ENCODE measurements at regions not wholly inside any gene's neighbourhood (a gene's known extent, or its start where the extent isn't known, plus 50 kb on each side); places are given as distances from the start of the nearest gene placed in this dataset.

DNA sequence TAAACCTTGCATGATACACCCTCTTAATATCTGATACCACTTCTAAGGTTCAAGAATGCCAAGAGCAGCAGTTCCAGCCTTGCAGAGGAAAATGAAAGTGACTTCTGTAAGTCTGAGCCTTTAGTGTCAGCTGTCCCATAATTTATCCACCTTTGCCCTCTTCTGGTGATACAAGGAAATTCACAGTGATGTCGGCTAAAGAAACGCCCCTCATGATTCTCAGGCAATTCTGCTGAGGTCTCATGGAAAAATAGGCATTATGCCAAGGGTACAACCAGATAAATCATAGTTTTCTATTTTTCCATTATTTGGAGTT lies 172.2 kb upstream of the CXCL13 start:
- H3K9me2 ChIP-seq (ENCODE audit: insufficient read depth): no peaks in the 10 kb centered on the region
- ChIA-PET POLR2A (ENCODE audit: unreplicated experiment) (no interaction called here), CTCF (no interaction called here)
- BruUV-seq (replicated peaks): no TSS peak
- H3K27ac ChIP-seq: no peak overlapping the region
- no peak overlapping the region; the same call in 1 of the 2 replicates for H3K4me2 ChIP-seq
- H3F3A ChIP-seq (ENCODE audit: insufficient read depth, low read depth): no peaks in the 10 kb centered on the region
- H3K9me3 ChIP-seq (ENCODE audit: insufficient read depth, low read depth): no peaks in the 10 kb centered on the region
- DNase-seq: peak; percentile 2 to 41
- H4K20me1 ChIP-seq (ENCODE audit: insufficient read depth): no peaks in the 10 kb centered on the region
- no peak overlapping the region for H3K4me3 ChIP-seq
- intact Hi-C loops (cut with micrococcal nuclease; ENCODE audit: unreplicated experiment): loop anchor here (10.0 kb wide), 1 partner anchor 171 kb away; the partner anchor contains the start of gene CXCL13
- H2AFZ ChIP-seq: no peak overlapping the region
- H3K4me1 ChIP-seq (replicated peaks; ENCODE audit: insufficient read depth): no peaks in the 10 kb centered on the region
- H3K36me3 ChIP-seq (ENCODE audit: low read depth): no peaks in the 10 kb centered on the region
- no peaks in the 10 kb centered on the region for H3K27me3 ChIP-seq (ENCODE audit: insufficient read depth, low read depth)
- H3K79me2 ChIP-seq (ENCODE audit: low read depth): no peaks in the 10 kb centered on the region
- TF ChIP-seq, protein P1, sequence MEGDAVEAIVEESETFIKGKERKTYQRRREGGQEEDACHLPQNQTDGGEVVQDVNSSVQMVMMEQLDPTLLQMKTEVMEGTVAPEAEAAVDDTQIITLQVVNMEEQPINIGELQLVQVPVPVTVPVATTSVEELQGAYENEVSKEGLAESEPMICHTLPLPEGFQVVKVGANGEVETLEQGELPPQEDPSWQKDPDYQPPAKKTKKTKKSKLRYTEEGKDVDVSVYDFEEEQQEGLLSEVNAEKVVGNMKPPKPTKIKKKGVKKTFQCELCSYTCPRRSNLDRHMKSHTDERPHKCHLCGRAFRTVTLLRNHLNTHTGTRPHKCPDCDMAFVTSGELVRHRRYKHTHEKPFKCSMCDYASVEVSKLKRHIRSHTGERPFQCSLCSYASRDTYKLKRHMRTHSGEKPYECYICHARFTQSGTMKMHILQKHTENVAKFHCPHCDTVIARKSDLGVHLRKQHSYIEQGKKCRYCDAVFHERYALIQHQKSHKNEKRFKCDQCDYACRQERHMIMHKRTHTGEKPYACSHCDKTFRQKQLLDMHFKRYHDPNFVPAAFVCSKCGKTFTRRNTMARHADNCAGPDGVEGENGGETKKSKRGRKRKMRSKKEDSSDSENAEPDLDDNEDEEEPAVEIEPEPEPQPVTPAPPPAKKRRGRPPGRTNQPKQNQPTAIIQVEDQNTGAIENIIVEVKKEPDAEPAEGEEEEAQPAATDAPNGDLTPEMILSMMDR (conservative IDR thresholded peaks at IDR 0.05): peak; percentile 60
- no peak for TF ChIP-seq EZH2 (IDR thresholded peaks at IDR 0.05; ENCODE audit: low read depth)

- Histone ChIP-seq H3K27me3 (ENCODE audit: insufficient read depth, low read depth) (no peaks in the 10 kb centered on the region), H3K36me3 (ENCODE audit: low read depth) (no peaks in the 10 kb centered on the region), H3K79me2 (ENCODE audit: low read depth) (no peaks in the 10 kb centered on the region), H3K4me3 (no peak overlapping the region), H3K4me1 (replicated peaks; ENCODE audit: insufficient read depth) (no peaks in the 10 kb centered on the region), H4K20me1 (ENCODE audit: insufficient read depth) (no peaks in the 10 kb centered on the region), H2AFZ (no peak overlapping the region), H3F3A (ENCODE audit: insufficient read depth, low read depth) (no peaks in the 10 kb centered on the region), H3K27ac (no peak overlapping the region), H3K4me2 (no peak overlapping the region), H3K9me2 (ENCODE audit: insufficient read depth) (no peaks in the 10 kb centered on the region), H3K9me3 (ENCODE audit: insufficient read depth, low read depth) (no peaks in the 10 kb centered on the region)
- BruUV-seq (replicated peaks): no TSS peak
- CTCF ChIA-PET: no interaction called here
- intact Hi-C loops (cut with micrococcal nuclease; ENCODE audit: unreplicated experiment): loop anchor here (10.0 kb wide), 1 partner anchor 170 kb away; the partner anchor contains the start of gene CXCL13
- no peak for DNase-seq
- POLR2A ChIA-PET (ENCODE audit: unreplicated experiment): no interaction called here
- TF ChIP-seq, protein P1 (conservative IDR thresholded peaks at IDR 0.05): no peak
- no peak for TF ChIP-seq EZH2 (IDR thresholded peaks at IDR 0.05; ENCODE audit: low read depth)
Observed at GRCh38 chr4:77434299-77435092, 171.1 kb upstream of the CXCL13 start.

DNA sequence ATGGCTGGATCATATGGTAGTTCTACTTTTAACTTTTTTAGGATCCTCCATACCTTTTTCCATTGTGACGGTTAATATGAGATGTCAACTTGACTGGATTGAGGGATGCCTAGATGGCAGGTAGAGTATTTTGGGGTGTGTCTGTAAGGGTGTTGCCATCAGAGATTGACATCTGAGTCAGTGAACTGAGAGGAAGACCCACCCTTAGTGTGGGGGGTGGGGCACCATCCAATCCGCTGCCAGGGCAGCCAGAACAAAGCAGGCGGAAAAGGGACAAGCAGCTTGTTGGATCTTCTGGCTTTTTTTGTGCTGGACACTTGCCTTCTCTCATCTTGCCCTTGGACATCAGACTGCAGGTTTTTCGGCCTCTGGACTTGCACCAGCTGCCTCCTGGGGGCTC lies 168.5 kb upstream of the CXCL13 start:
- H3K4me2 ChIP-seq: no peak overlapping the region
- intact Hi-C loops (cut with micrococcal nuclease; ENCODE audit: unreplicated experiment): loop anchor here (10.0 kb wide), 1 partner anchor 168 kb away; the partner anchor contains the start of gene CXCL13
- no peak overlapping the region for H3K4me3 ChIP-seq
- no peaks in the 10 kb centered on the region for H3K27me3 ChIP-seq (ENCODE audit: insufficient read depth, low read depth)
- no TSS peak for BruUV-seq (replicated peaks)
- H3K36me3 ChIP-seq (ENCODE audit: low read depth): no peaks in the 10 kb centered on the region
- CTCF ChIA-PET: no interaction called here
- no peaks in the 10 kb centered on the region for H3K79me2 ChIP-seq (ENCODE audit: low read depth)
- H4K20me1 ChIP-seq (ENCODE audit: insufficient read depth): no peaks in the 10 kb centered on the region
- no peak overlapping the region for H3K27ac ChIP-seq
- no peak for TF ChIP-seq EZH2 (IDR thresholded peaks at IDR 0.05; ENCODE audit: low read depth)
- TF ChIP-seq, protein P1 (conservative IDR thresholded peaks at IDR 0.05): no peak
- H2AFZ ChIP-seq: no peak overlapping the region
- H3K9me2 ChIP-seq (ENCODE audit: insufficient read depth): no peaks in the 10 kb centered on the region
- no peaks in the 10 kb centered on the region for H3K9me3 ChIP-seq (ENCODE audit: insufficient read depth, low read depth)
- POLR2A ChIA-PET (ENCODE audit: unreplicated experiment): no interaction called here
- DNase-seq: no peak
- H3F3A ChIP-seq (ENCODE audit: insufficient read depth, low read depth): no peaks in the 10 kb centered on the region
- no peaks in the 10 kb centered on the region for H3K4me1 ChIP-seq (replicated peaks; ENCODE audit: insufficient read depth)

All from PC-9 (cell line).